H1 (cell line): ENCODE measurements at regions not wholly inside any gene's neighbourhood (a gene's known extent, or its start where the extent isn't known, plus 50 kb on each side); places are given as distances from the start of the nearest gene placed in this dataset.

Source experiments
- CTCF ChIA-PET: fragments of 300-600 bp; sonication (Branson Sonifier 250); formaldehyde crosslinking; loops from one replicate; lab custom pipeline; 2021; ENCODE audit not compliant: partially characterized antibody; lab: Charles Lee
- POLR2A ChIA-PET: fragments of 300-600 bp; sonication (Branson Sonifier 250); formaldehyde crosslinking; loops from one replicate; lab custom pipeline; 2021; ENCODE audit warnings: inconsistent platforms; ENCODE audit not compliant: partially characterized antibody; lab: Charles Lee
- DNase-seq, 2 experiments: peaks; one replicate each; pipeline versions ENCODE4 v3.0.0 to v3.0.0-alpha.2; 2010 to 2022; ENCODE audit warnings: low spot score in 2 of 2, low read depth in 1 of 2, mixed read lengths in 1 of 2
- FAIRE-seq: peaks from 2 replicates; lab custom pipeline; 2011; peaks lifted over from hg19 to GRCh38; lab: Jason Lieb, UNC
- H2AFZ ChIP-seq: 2 replicates; pipeline ENCODE4 v1.8.1; 2012; ENCODE audit warnings: low read length, inconsistent platforms
- H2AK5ac ChIP-seq: 2 replicates; pipeline ENCODE4 v1.6.1; 2013; ENCODE audit warnings: low read depth, low read length
- H2BK120ac ChIP-seq: replicated peaks from 2 replicates; pipeline ENCODE3; 2013; ENCODE audit warnings: low read depth, low read length, inconsistent platforms
- H2BK12ac ChIP-seq: 2 replicates; pipeline ENCODE4 v1.6.1; 2013; ENCODE audit warnings: low read depth, low read length
- H2BK15ac ChIP-seq: 2 replicates; pipeline ENCODE4 v1.6.1; 2013; ENCODE audit warnings: low read length
- H2BK20ac ChIP-seq: 2 replicates; pipeline ENCODE4 v1.6.1; 2013; ENCODE audit warnings: low read length
- H2BK5ac ChIP-seq: 2 replicates; pipeline ENCODE4 v1.6.1; 2013; ENCODE audit warnings: low read depth, low read length
- H3K14ac ChIP-seq: 2 replicates; pipeline ENCODE4 v1.6.1; 2013; ENCODE audit warnings: inconsistent platforms; ENCODE audit not compliant: insufficient read length
- H3K18ac ChIP-seq: 2 replicates; pipeline ENCODE4 v1.6.1; 2013; ENCODE audit warnings: low read length; ENCODE audit errors: extremely low read depth
- H3K23ac ChIP-seq: 2 replicates; pipeline ENCODE4 v1.6.1; 2013; ENCODE audit warnings: inconsistent platforms; ENCODE audit not compliant: insufficient read length
- H3K23me2 ChIP-seq: 2 replicates; pipeline ENCODE4 v1.6.1; 2013; ENCODE audit warnings: low read depth, low read length
- H3K27ac ChIP-seq: 2 replicates; pipeline ENCODE4 v1.6.1; 2011; ENCODE audit warnings: low read depth, low read length, inconsistent platforms
- H3K27me3 ChIP-seq, 4 experiments: replicated peaks in 1 of 4; 1 replicate in 1 of 4; 2 replicates in 3 of 4; pipeline versions ENCODE4 v1.6.1 to v1.8.1; 2011 to 2013; ENCODE audit warnings: low read length in 3 of 4, mild to moderate bottlenecking in 3 of 4, inconsistent platforms in 2 of 4, mixed read lengths in 2 of 4, moderate library complexity in 1 of 4; ENCODE audit not compliant: control insufficient read depth in 3 of 4, insufficient read depth in 3 of 4; ENCODE audit errors: extremely low read depth in 1 of 4
- H3K36me3 ChIP-seq, 4 experiments: 2 replicates each; pipeline versions ENCODE4 v1.6.1 to v1.8.1; 2011 to 2013; ENCODE audit warnings: mild to moderate bottlenecking in 4 of 4, low read length in 3 of 4, moderate library complexity in 2 of 4, control low read depth in 1 of 4, inconsistent platforms in 1 of 4; ENCODE audit not compliant: insufficient read depth in 4 of 4, control insufficient read depth in 2 of 4
- H3K4ac ChIP-seq: replicated peaks from 2 replicates; pipeline ENCODE3; 2013; ENCODE audit warnings: low read length, low read depth, mixed read lengths, inconsistent platforms; ENCODE audit not compliant: insufficient read length
- H3K4me1 ChIP-seq, 4 experiments: replicated peaks in 1 of 4; 1 replicate in 1 of 4; 2 replicates in 3 of 4; pipeline versions ENCODE4 v1.6.1 to v1.8.1; 2011 to 2013; ENCODE audit warnings: low read length in 3 of 4, inconsistent platforms in 2 of 4, mixed read lengths in 1 of 4; ENCODE audit not compliant: insufficient read depth in 4 of 4, control insufficient read depth in 3 of 4
- H3K4me2 ChIP-seq, 2 experiments: 2 replicates each; pipeline versions ENCODE4 v1.6.1 to v1.8.1; 2011 to 2013; ENCODE audit warnings: low read depth in 2 of 2, low read length in 2 of 2, control low read depth in 1 of 2, inconsistent platforms in 1 of 2, mild to moderate bottlenecking in 1 of 2; ENCODE audit not compliant: insufficient read depth in 1 of 2
- H3K4me3 ChIP-seq, 4 experiments: fragments of 200-600, 300-600 bp in 1 of 4; sonication (generic), shearing (Covaris generic), sonication (Bioruptor Twin) in 1 of 4; 2 replicates each; pipeline versions ENCODE4 v1.5.1 to v1.8.1; 2011 to 2016; ENCODE audit warnings: low read length in 4 of 4, low read depth in 3 of 4, control low read depth in 2 of 4, inconsistent platforms in 2 of 4, mild to moderate bottlenecking in 2 of 4, mixed read lengths in 1 of 4, moderate library complexity in 1 of 4; ENCODE audit not compliant: insufficient read depth in 2 of 4; ENCODE audit errors: extremely low read depth in 1 of 4
- H3K56ac ChIP-seq: replicated peaks from 2 replicates; pipeline ENCODE3; 2013; ENCODE audit warnings: low read depth, mild to moderate bottlenecking, mixed read lengths, low read length, inconsistent platforms; ENCODE audit not compliant: insufficient read length
- H3K79me1 ChIP-seq: 2 replicates; pipeline ENCODE4 v1.6.1; 2013; ENCODE audit warnings: low read depth, low read length, control low read depth
- H3K79me2 ChIP-seq, 2 experiments: 2 replicates each; pipeline versions ENCODE4 v1.6.1 to v1.8.1; 2012 to 2013; ENCODE audit warnings: low read length in 2 of 2, mild to moderate bottlenecking in 2 of 2, inconsistent platforms in 1 of 2; ENCODE audit not compliant: insufficient read depth in 2 of 2, control insufficient read depth in 1 of 2
- H3K9ac ChIP-seq, 4 experiments: replicated peaks in 1 of 4; 1 replicate in 1 of 4; 2 replicates in 3 of 4; pipeline versions ENCODE4 v1.6.1 to v1.8.1; 2011 to 2013; ENCODE audit warnings: low read depth in 3 of 4, low read length in 3 of 4, control low read depth in 2 of 4, mild to moderate bottlenecking in 2 of 4, moderate library complexity in 2 of 4, inconsistent platforms in 1 of 4; ENCODE audit errors: extremely low read depth in 1 of 4
- H3K9me3 ChIP-seq, 2 experiments: 2 replicates each; pipeline versions ENCODE4 v1.6.1 to v1.8.1; 2012 to 2013; ENCODE audit warnings: mild to moderate bottlenecking in 2 of 2, moderate library complexity in 2 of 2, control low read depth in 1 of 2, inconsistent platforms in 1 of 2, low read depth in 1 of 2, low read length in 1 of 2, mixed read lengths in 1 of 2; ENCODE audit not compliant: insufficient read depth in 2 of 2
- H4K20me1 ChIP-seq, 2 experiments: replicated peaks in 1 of 2; 2 replicates each; pipeline versions ENCODE3 to v1.8.1; 2011 to 2013; ENCODE audit warnings: inconsistent platforms in 2 of 2, low read length in 2 of 2, mild to moderate bottlenecking in 1 of 2; ENCODE audit not compliant: insufficient read depth in 2 of 2, control insufficient read depth in 1 of 2
- H4K5ac ChIP-seq: 2 replicates; pipeline ENCODE4 v1.6.1; 2013; ENCODE audit warnings: low read length, low read depth, mixed read lengths, inconsistent platforms; ENCODE audit not compliant: insufficient read length
- H4K8ac ChIP-seq: 2 replicates; pipeline ENCODE4 v1.8.0; 2013; ENCODE audit warnings: mild to moderate bottlenecking, moderate library complexity, low read length, inconsistent platforms; ENCODE audit not compliant: insufficient read depth; ENCODE audit errors: extremely low read depth
- H4K91ac ChIP-seq: replicated peaks from 2 replicates; pipeline ENCODE3; 2013; ENCODE audit warnings: low read length, mixed read lengths, inconsistent platforms; ENCODE audit not compliant: insufficient read length
- ATF2 ChIP-seq: IDR thresholded peaks from 2 replicates; pipeline ENCODE4 v1.6.1; 2012; ENCODE audit warnings: low read length, inconsistent platforms
- CTBP2 ChIP-seq: IDR thresholded peaks from 2 replicates; pipeline ENCODE4 v1.7.0; 2011; ENCODE audit warnings: borderline replicate concordance, mild to moderate bottlenecking, moderate library complexity, mixed read lengths, low read length; ENCODE audit not compliant: insufficient read depth, insufficient read length
- CTCF ChIP-seq, 3 experiments: IDR thresholded peaks; 1 replicate in 2 of 3; 2 replicates in 1 of 3; pipeline versions ENCODE4 v1.5.1 to v1.6.1; 2011; ENCODE audit warnings: low read length in 3 of 3, mild to moderate bottlenecking in 3 of 3, inconsistent platforms in 2 of 3, low read depth in 1 of 3, moderate library complexity in 1 of 3; ENCODE audit not compliant: insufficient read depth in 1 of 3; ENCODE audit errors: control extremely low read depth in 1 of 3
- EZH2 ChIP-seq: fragments of 200-600 bp; sonication (generic); IDR thresholded peaks from 2 replicates; pipeline ENCODE4 v1.7.1; 2012; ENCODE audit warnings: low read depth, mild to moderate bottlenecking, moderate library complexity, low read length, inconsistent platforms; ENCODE audit not compliant: severe bottlenecking
- NRF1 ChIP-seq: IDR thresholded peaks from 2 replicates; pipeline ENCODE4 v1.6.1; 2011; ENCODE audit warnings: mild to moderate bottlenecking, low read depth, low read length, improper control_type of control experiment
- PHF8 ChIP-seq: fragments of 200-600 bp; sonication (generic); conservative IDR thresholded peaks from 2 replicates; pipeline ENCODE4 v1.7.1; 2012; ENCODE audit warnings: low read depth, mild to moderate bottlenecking, inconsistent platforms, low read length, moderate library complexity
- POLR2A ChIP-seq, 2 experiments: IDR thresholded peaks; 1 replicate in 1 of 2; 2 replicates in 1 of 2; pipeline ENCODE4 v1.6.1; 2011; ENCODE audit warnings: low read depth in 2 of 2, low read length in 2 of 2, mild to moderate bottlenecking in 2 of 2; ENCODE audit errors: control extremely low read depth in 1 of 2
- RAD21 ChIP-seq, 2 experiments: IDR thresholded peaks in 1 of 2; conservative IDR thresholded peaks in 1 of 2; 2 replicates each; pipeline ENCODE4 v1.6.1; 2011; ENCODE audit warnings: low read depth in 2 of 2, low read length in 2 of 2, improper control_type of control experiment in 1 of 2, inconsistent platforms in 1 of 2, mild to moderate bottlenecking in 1 of 2, moderate library complexity in 1 of 2
- TEAD4 ChIP-seq: IDR thresholded peaks from 2 replicates; pipeline ENCODE4 v1.6.1; 2012; ENCODE audit warnings: low read depth, low read length, inconsistent platforms, mixed read lengths
- YY1 ChIP-seq: IDR thresholded peaks from 2 replicates; pipeline ENCODE4 v1.6.1; 2011; ENCODE audit warnings: low read depth, mild to moderate bottlenecking, low read length
- WGBS, 2 experiments: shearing (Covaris generic) in 1 of 2; methylation state at CpG; one replicate each; pipeline versions ENCODE4 v1.1.6 to v1.1.7; 2013 to 2015; ENCODE audit warnings: low lambda C conversion rate in 2 of 2, mixed read lengths in 2 of 2, inconsistent platforms in 1 of 2, low coverage in 1 of 2, missing lambda C conversion rate in 1 of 2; ENCODE audit not compliant: insufficient replicate concordance in 2 of 2, insufficient coverage in 1 of 2, insufficient read length in 1 of 2; ENCODE audit errors: extremely low coverage in 1 of 2, missing lambda C conversion rate in 1 of 2; 5-methylcytosine and 5-hydroxymethylcytosine counted together

GRCh38 chr7:50152486-50152885 is 59.4 kb upstream of the ZPBP start:
- Histone ChIP-seq H3K4me2 (no peak overlapping the region), H3K27me3 (no peaks in the 10 kb centered on the region), H3K79me1 (no peaks in the 10 kb centered on the region), H3K36me3 (no peaks in the 10 kb centered on the region), H3K14ac (no peak overlapping the region), H3K9me3 (no peaks in the 10 kb centered on the region), H4K5ac (no peak overlapping the region), H3K79me2 (no peaks in the 10 kb centered on the region), H2BK15ac (no peak overlapping the region), H2BK12ac (no peak overlapping the region), H4K91ac (no peak overlapping the region), H3K9ac (no peak overlapping the region), H4K8ac (no peak overlapping the region), H3K23ac (no peak overlapping the region), H3K4me3 (no peak overlapping the region), H3K18ac (no peak overlapping the region), H2AK5ac (no peak overlapping the region), H4K20me1 (no peaks in the 10 kb centered on the region), H3K23me2 (no peaks in the 10 kb centered on the region), H3K4ac (no peak overlapping the region), H2BK5ac (no peak overlapping the region), H3K56ac (no peak overlapping the region), H2AFZ (no peak overlapping the region), H2BK120ac (no peak overlapping the region), H3K4me1 (no peaks in the 10 kb centered on the region), H3K27ac (no peak overlapping the region), H2BK20ac (no peak overlapping the region)
- ChIA-PET POLR2A (no interaction called here), CTCF (interaction anchor here (0.6 to 2.1 kb wide), 6 partner anchors 10 to 314 kb away, joined by 3 to 6 read pairs (median 4); no protein-coding TSS in a partner anchor)
- no peak for DNase-seq
- WGBS, 2 experiments = 92% methylated on average over 8 of the region's 8 CpGs; no CpG with 5 or more reads in 1 of the 2 experiments
- no peak for FAIRE-seq
- TF ChIP-seq NRF1 = no peak
- TF ChIP-seq CTBP2 = no peak
- TF ChIP-seq RAD21 (IDR thresholded peaks at IDR 0.05 in 1 of 2, conservative IDR thresholded peaks at IDR 0.05 in 1 of 2; ENCODE audit: low read depth in 2 of 2, low read length in 2 of 2) = no peak
- TF ChIP-seq POLR2A (IDR thresholded peaks at IDR 0.05; ENCODE audit: control extremely low read depth in 1 of 2, low read depth in 2 of 2, low read length in 2 of 2) = no peak
- TF ChIP-seq CTCF (IDR thresholded peaks at IDR 0.05; ENCODE audit: control extremely low read depth in 1 of 3, insufficient read depth in 1 of 3, low read depth in 1 of 3, low read length in 3 of 3) = no peak
- TF ChIP-seq EZH2 = no peak
- no peak for TF ChIP-seq ATF2
- no peak for TF ChIP-seq YY1
- TF ChIP-seq PHF8 = no peak
- TF ChIP-seq TEAD4 = no peak
